ENCODE measurements at regions not wholly inside any gene's neighbourhood (a gene's known extent, or its start where the extent isn't known, plus 50 kb on each side); places are given as distances from the start of the nearest gene placed in this dataset.

GRCh38 chr2:23137166-23137565 lies 247.8 kb upstream of the KLHL29 start:
- TF ChIP-seq CTCF (IDR thresholded peaks at IDR 0.05) (no peak), POLR2A (IDR thresholded peaks at IDR 0.05) (no peak)

Measured in testis (tissue), 2 donors.